ENCODE measurements at regions not wholly inside any gene's neighbourhood (a gene's known extent, or its start where the extent isn't known, plus 50 kb on each side); places are given as distances from the start of the nearest gene placed in this dataset.

GRCh38 chr10:71081912-71082311, 130.5 kb upstream of the UNC5B start:
- TF ChIP-seq CTCF (IDR thresholded peaks at IDR 0.05) (no peak), ZFX (IDR thresholded peaks at IDR 0.05; ENCODE audit: borderline replicate concordance) (no peak)
